GM10266 (cell line): ENCODE measurements at regions not wholly inside any gene's neighbourhood (a gene's known extent, or its start where the extent isn't known, plus 50 kb on each side); places are given as distances from the start of the nearest gene placed in this dataset.

ENCODE experiments used
- DNase-seq: peaks from one replicate; pipeline ENCODE4 v3.0.0; 2012; ENCODE audit errors: extremely low spot score
- TF ChIP-seq, protein P1 (sequence below): IDR thresholded peaks from 2 replicates; pipeline ENCODE4 v1.5.1; 2012; ENCODE audit warnings: mild to moderate bottlenecking, low read depth; ENCODE audit not compliant: control insufficient read depth, insufficient read depth; ENCODE audit errors: missing control alignments

DNA sequence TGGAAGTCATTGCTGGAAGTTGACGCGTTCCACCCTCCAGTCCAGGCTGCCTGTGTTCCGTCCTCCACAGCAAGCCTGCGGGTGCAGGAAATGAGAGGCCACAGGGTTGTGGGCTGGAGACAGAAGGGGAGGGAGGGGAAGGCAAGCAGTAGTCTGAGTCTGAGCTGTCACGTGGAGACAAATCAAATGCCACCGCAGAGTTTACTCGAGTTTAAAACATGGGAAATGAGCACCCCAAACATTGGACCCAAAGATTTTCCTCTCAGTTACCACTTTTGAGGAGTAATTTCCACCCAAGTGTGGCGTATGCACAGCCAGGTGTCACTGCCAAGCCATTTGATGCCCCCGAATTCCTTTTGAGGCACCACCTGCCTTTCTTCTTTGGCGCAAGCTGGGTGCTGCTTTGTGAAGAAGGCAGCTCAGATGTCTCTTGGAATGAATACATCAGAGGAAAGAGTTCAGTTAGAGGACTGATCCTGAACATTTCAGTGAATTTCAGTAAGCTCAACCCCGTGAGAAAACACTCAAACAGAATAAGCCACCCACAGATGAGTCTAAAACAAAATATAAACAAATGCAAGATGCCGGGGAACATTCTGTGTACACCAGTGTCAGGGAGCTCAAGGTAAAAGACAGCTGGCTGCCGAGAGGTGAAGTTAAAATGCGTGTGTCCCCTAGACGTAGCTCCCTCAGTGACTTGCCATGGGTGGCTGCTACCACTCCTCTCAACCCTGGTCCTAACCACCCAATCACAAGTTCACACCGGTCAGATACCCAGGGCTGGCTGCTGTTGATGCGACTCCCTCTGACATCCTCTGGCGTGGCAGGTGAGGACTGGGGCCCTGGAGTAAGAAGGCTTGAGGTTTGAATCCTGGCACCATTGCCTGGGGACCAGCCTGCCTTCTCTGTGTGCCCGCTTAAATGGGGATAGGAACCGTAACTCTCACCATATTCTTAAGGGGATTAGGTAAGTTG lies 203.8 kb downstream of the UACA start:
- TF ChIP-seq, protein P1, sequence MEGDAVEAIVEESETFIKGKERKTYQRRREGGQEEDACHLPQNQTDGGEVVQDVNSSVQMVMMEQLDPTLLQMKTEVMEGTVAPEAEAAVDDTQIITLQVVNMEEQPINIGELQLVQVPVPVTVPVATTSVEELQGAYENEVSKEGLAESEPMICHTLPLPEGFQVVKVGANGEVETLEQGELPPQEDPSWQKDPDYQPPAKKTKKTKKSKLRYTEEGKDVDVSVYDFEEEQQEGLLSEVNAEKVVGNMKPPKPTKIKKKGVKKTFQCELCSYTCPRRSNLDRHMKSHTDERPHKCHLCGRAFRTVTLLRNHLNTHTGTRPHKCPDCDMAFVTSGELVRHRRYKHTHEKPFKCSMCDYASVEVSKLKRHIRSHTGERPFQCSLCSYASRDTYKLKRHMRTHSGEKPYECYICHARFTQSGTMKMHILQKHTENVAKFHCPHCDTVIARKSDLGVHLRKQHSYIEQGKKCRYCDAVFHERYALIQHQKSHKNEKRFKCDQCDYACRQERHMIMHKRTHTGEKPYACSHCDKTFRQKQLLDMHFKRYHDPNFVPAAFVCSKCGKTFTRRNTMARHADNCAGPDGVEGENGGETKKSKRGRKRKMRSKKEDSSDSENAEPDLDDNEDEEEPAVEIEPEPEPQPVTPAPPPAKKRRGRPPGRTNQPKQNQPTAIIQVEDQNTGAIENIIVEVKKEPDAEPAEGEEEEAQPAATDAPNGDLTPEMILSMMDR: no peak
- DNase-seq: no peak

DNA sequence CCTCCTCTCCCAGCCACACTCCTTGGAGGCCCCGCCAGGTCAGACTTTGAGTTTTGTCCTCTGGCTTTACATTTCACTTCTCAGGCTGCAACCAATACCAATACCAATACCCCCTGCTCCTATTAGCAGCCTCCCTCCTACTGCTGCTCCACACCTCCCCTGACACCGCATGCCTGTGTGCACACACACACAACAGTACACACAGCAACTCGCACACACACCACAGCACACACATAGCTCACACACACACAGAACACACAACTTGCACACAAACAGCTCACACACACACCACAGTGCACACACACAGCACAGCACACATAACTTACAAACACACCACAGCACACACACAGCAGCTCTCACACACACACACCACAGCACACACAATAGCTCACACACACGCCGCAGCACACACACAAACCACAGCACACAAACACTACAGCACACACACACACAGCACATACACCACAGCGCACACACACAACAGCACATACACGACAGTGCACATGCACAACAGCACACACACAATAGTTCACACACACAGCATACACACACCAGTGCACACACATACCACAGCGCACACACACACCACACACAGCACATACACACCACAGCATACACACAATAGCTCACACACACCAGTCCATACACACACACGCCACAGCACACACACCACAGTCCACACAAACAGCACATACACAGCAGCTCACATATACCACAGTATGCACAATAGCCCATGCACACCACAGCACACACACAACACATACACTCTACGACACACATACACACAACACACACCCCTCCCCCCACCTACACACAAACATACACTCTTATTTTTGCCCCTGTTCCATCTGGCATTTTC lies 204.7 kb downstream of the UACA start:
- DNase-seq: no peak
- TF ChIP-seq, protein P1: no peak

DNA sequence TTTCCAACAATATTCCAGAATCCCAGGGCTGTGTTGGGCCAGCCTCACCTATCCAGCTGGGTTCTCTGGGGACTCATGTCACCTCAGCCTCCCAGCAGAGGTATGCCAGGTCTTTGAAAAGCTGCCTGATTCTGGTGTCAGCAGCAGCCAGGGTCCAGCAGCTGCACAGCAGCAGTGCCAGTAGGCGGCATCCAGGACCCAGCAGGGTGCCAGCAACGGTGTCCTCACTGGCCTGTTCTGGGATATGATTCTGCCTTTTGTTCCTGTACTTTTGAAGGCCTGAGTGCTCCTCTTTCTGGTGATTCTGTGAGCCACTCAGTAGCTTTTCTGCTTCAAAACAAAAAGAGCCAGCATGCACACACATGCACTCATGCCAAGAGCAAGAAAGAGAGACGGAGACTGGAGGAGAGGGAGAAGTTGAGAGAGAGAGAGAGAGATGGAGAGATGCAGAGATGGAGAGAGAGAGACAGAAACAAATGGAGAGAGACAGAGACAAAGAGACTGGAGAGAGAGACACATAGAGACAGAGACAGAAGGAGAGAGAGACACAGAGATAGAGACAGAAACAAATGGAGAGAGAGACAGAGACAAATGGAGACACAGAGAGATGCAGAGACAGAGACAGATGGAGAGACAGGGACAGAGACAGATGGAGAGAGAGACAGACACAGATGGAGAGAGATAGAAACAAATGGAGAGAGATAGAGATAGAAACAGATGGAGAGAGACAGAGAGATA lies 205.7 kb downstream of the UACA start:
- TF ChIP-seq, protein P1: no peak
- DNase-seq: no peak

DNA sequence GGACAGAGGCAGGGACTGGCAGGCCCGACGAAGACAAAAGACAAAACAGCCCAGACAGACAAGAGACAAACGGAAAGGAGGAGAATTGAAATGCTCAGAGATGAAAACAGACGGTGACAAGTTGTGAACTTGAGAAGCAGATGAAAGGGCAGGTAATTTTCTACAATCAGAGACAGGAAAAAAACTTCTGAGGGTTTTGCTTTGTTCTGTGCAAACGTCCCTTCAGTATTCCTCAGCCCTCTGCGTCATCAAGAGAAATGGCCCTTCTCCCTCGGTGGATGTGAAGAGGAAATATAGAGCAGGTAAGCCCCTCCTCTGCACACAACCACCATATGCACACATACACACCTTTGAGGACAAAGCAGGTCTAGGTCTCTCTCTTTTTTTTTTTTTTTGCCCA lies 206.6 kb downstream of the UACA start:
- no peak for DNase-seq
- TF ChIP-seq, protein P1: no peak

DNA sequence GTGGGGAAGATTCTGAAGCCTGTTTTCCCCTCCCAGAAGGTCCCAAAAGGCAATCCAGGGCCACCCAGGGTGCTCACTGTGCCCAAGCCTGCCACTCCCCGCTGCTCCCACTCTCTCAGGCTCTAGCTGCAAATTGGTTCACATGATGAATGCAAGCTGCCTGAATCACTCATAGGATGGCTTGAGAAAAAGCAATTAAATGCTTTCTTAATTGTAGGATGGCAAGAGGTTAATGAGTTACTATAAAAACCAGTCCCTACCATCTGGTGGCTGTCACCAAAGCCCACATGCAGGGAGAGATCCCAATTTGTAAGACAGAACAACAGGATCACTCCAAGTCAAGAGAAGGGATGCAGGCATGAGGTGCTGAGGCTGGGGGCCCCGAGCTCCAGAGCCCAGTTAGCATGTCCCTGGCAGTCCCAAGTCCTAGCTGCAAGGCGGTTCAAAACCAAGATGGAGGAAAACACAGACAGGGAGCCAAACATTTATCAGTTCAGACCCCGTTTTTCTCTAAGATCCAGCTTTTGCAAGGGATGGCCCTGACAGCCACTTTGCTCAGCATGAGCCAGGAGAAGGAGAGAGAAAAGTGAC lies 207.1 kb downstream of the UACA start:
- DNase-seq: no peak
- TF ChIP-seq, protein P1: no peak

DNA sequence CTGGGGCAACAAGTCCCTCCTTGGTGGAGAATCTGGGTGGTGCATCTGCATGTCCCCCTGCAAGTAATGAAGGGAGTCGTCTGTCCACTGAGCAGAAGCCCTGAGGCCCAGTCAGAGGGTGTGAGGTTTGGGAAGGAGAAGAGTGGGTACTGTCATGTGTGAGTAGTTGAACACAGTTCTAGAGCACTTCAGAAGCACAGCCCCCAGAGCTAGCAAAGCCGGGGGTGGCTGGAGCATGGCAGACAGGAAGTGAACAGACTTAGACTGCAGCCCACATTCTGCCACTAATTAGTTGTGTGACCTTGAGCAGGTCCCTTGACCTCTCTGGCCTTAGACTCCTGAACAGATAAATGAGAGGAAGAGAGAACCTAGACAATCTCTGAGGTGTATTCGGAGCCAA lies 207.6 kb downstream of the UACA start:
- DNase-seq: no peak
- TF ChIP-seq, protein P1: no peak
